ENCODE measurements at regions not wholly inside any gene's neighbourhood (a gene's known extent, or its start where the extent isn't known, plus 50 kb on each side); places are given as distances from the start of the nearest gene placed in this dataset.

- Mint-ChIP-seq H3K9me3 (ENCODE audit: insufficient read depth) (peaks cover 2% of the 10 kb centered on the region), H3K4me3 (no peak overlapping the region), H3K4me1 (no peaks in the 10 kb centered on the region), H3K27me3 (no peaks in the 10 kb centered on the region), H3K27ac (no peak overlapping the region)
- H3K36me3 ChIP-seq (replicated peaks in 1 of 2; ENCODE audit: control extremely low read depth in 1 of 2, control insufficient read depth in 1 of 2, extremely low read depth in 1 of 2, insufficient read depth in 2 of 2, low read length in 1 of 2) = no peaks in the 10 kb centered on the region
- TF ChIP-seq CTCF (IDR thresholded peaks at IDR 0.05) = no peak
- TF ChIP-seq EZH2 (IDR thresholded peaks at IDR 0.05; ENCODE audit: borderline replicate concordance, insufficient read depth, low read depth, low read length, poor library complexity, severe bottlenecking) = no peak
- intact Hi-C loops (cut with micrococcal nuclease) = no loop called here
- H3K27me3 ChIP-seq (replicated peaks in 1 of 4; ENCODE audit: control extremely low read depth in 1 of 4, control insufficient read depth in 3 of 4, insufficient read depth in 4 of 4, low read length in 3 of 4) = no peaks in the 10 kb centered on the region
- H3K9ac ChIP-seq (ENCODE audit: low read length) = no peak overlapping the region
- H3K4me1 ChIP-seq (ENCODE audit: control insufficient read depth in 2 of 2, insufficient read depth in 2 of 2, low read length in 2 of 2) = no peaks in the 10 kb centered on the region
- H3K79me2 ChIP-seq (ENCODE audit: control insufficient read depth, insufficient read depth, low read length) = no peaks in the 10 kb centered on the region
- POLR2A ChIA-PET = no interaction called here
- H2AFZ ChIP-seq (ENCODE audit: insufficient read depth, low read depth, low read length, poor library complexity, severe bottlenecking) = no peak overlapping the region
- H3K9me3 ChIP-seq (ENCODE audit: control extremely low read depth in 1 of 3, control insufficient read depth in 2 of 3, insufficient read depth in 1 of 3, low read length in 2 of 3) = peaks cover 0 to 3% (median 0%) of the 10 kb centered on the region in 3 donors
- no CpG with 5 or more reads among the region's 1 CpG for WGBS (ENCODE audit: insufficient coverage)
- DNase-seq (no peak), ATAC-seq (ENCODE audit: low read depth) (no peak)
- no peak overlapping the region for H3K4me3 ChIP-seq (ENCODE audit: control extremely low read depth in 1 of 5, extremely low read depth in 1 of 5, insufficient read depth in 1 of 5, low read depth in 2 of 5, low read length in 4 of 5)
- H3K27ac ChIP-seq (ENCODE audit: low read length in 2 of 2) = no peak overlapping the region
- CTCF ChIA-PET = no interaction called here
- no peaks in the 10 kb centered on the region for H4K20me1 ChIP-seq (ENCODE audit: control insufficient read depth, insufficient read depth, low read length, poor library complexity, severe bottlenecking)
- H3K4me2 ChIP-seq (replicated peaks; ENCODE audit: low read depth, low read length, poor library complexity, severe bottlenecking) = no peak overlapping the region
Measured at GRCh38 chr13:54901316-54901715, 1872.7 kb downstream of the OLFM4 start.

- DNase-seq (no peak), ATAC-seq (ENCODE audit: low read depth) (no peak)
- Histone ChIP-seq H2AFZ (ENCODE audit: insufficient read depth, low read depth, low read length, poor library complexity, severe bottlenecking) (no peak overlapping the region), H3K27me3 (replicated peaks in 1 of 4; ENCODE audit: control extremely low read depth in 1 of 4, control insufficient read depth in 3 of 4, insufficient read depth in 4 of 4, low read length in 3 of 4) (no peaks in the 10 kb centered on the region), H3K4me3 (ENCODE audit: control extremely low read depth in 1 of 5, extremely low read depth in 1 of 5, insufficient read depth in 1 of 5, low read depth in 2 of 5, low read length in 4 of 5) (no peak overlapping the region), H4K20me1 (ENCODE audit: control insufficient read depth, insufficient read depth, low read length, poor library complexity, severe bottlenecking) (no peaks in the 10 kb centered on the region), H3K9ac (ENCODE audit: low read length) (no peak overlapping the region), H3K4me2 (replicated peaks; ENCODE audit: low read depth, low read length, poor library complexity, severe bottlenecking) (no peak overlapping the region), H3K36me3 (replicated peaks in 1 of 2; ENCODE audit: control extremely low read depth in 1 of 2, control insufficient read depth in 1 of 2, extremely low read depth in 1 of 2, insufficient read depth in 2 of 2, low read length in 1 of 2) (no peaks in the 10 kb centered on the region), H3K27ac (ENCODE audit: low read length in 2 of 2) (no peak overlapping the region), H3K79me2 (ENCODE audit: control insufficient read depth, insufficient read depth, low read length) (no peaks in the 10 kb centered on the region), H3K4me1 (ENCODE audit: control insufficient read depth in 2 of 2, insufficient read depth in 2 of 2, low read length in 2 of 2) (no peaks in the 10 kb centered on the region), H3K9me3 (ENCODE audit: control extremely low read depth in 1 of 3, control insufficient read depth in 2 of 3, insufficient read depth in 1 of 3, low read length in 2 of 3) (peaks cover 0 to 14% (median 1%) of the 10 kb centered on the region in 3 donors)
- Mint-ChIP-seq H3K4me3 (no peak overlapping the region), H3K27me3 (no peaks in the 10 kb centered on the region), H3K4me1 (no peaks in the 10 kb centered on the region), H3K27ac (no peak overlapping the region), H3K9me3 (ENCODE audit: insufficient read depth) (peaks cover 10% of the 10 kb centered on the region)
- TF ChIP-seq EZH2 (IDR thresholded peaks at IDR 0.05; ENCODE audit: borderline replicate concordance, insufficient read depth, low read depth, low read length, poor library complexity, severe bottlenecking) (no peak), CTCF (IDR thresholded peaks at IDR 0.05) (no peak)
- POLR2A ChIA-PET = no interaction called here
- intact Hi-C loops (cut with micrococcal nuclease) = no loop called here
- whole genome bisulfite sequencing (ENCODE audit: insufficient coverage) = 75% methylated on average over 1 of the region's 3 CpGs
- CTCF ChIA-PET = no interaction called here
Measured at GRCh38 chr13:54912367-54912766, 1883.8 kb downstream of the OLFM4 start.

Data from B cell (primary cell).